ENCODE measurements at regions not wholly inside any gene's neighbourhood (a gene's known extent, or its start where the extent isn't known, plus 50 kb on each side); places are given as distances from the start of the nearest gene placed in this dataset.

- POLR2A ChIA-PET = interaction anchor here (0.7 kb wide), 1 partner anchor 9 kb away, joined by 3 read pairs; no protein-coding TSS in a partner anchor
- in situ Hi-C loops (cut with MboI) = no loop called here
- no peak overlapping the region for H2AFZ ChIP-seq (ENCODE audit: low read depth, low read length)
- H3K27me3 ChIP-seq (ENCODE audit: control insufficient read depth in 2 of 2, insufficient read depth in 2 of 2, low read length in 2 of 2) = peaks cover 4 to 49% of the 10 kb centered on the region in 2 experiments; a peak in 4 of 5 replicates
- no peaks in the 10 kb centered on the region for H3K4me1 ChIP-seq (replicated peaks in 1 of 2; ENCODE audit: control insufficient read depth in 2 of 2, insufficient read depth in 2 of 2, low read length in 2 of 2)
- no TSS peak for BruUV-seq (replicated peaks)
- H3K27ac ChIP-seq (ENCODE audit: extremely low read depth, low read depth, low read length) = no peak overlapping the region
- H4K20me1 ChIP-seq (replicated peaks; ENCODE audit: control insufficient read depth, insufficient read depth, low read length) = no peaks in the 10 kb centered on the region
- no peaks in the 10 kb centered on the region for H3K36me3 ChIP-seq (ENCODE audit: control insufficient read depth, insufficient read depth, low read length)
- intact Hi-C loops (cut with micrococcal nuclease) = no loop called here
- no peaks in the 10 kb centered on the region for H3K9me3 ChIP-seq (replicated peaks; ENCODE audit: control insufficient read depth, insufficient read depth, low read depth, low read length)
- CTCF ChIA-PET (ENCODE audit: low intra/inter-chr PET ratio) = no interaction called here
- H3K9me1 ChIP-seq (ENCODE audit: control insufficient read depth, insufficient read depth, low read length) = no peaks in the 10 kb centered on the region
- FAIRE-seq (no peak), DNase-seq (ENCODE audit: extremely low read depth in 1 of 4, low spot score in 3 of 4) (no peak), ATAC-seq (no peak)
- WGBS (ENCODE audit: insufficient coverage, low coverage, missing lambda C conversion rate) = 1% methylated on average over 10 of the region's 10 CpGs
- H3K4me2 ChIP-seq (ENCODE audit: insufficient read depth, low read length) = no peak overlapping the region
- no peak for TF ChIP-seq ZNF707 (CRISPR knock-in tag; conservative IDR thresholded peaks at IDR 0.05)
- no peak for TF ChIP-seq MTA1 (IDR thresholded peaks at IDR 0.05; ENCODE audit: borderline replicate concordance)
- TF ChIP-seq ZNF232 (CRISPR knock-in tag; IDR thresholded peaks at IDR 0.05) = no peak
- TF ChIP-seq MAFG (tag; conservative IDR thresholded peaks at IDR 0.05) = no peak
- TF ChIP-seq ZNF57 (CRISPR knock-in tag; IDR thresholded peaks at IDR 0.05) = no peak
- TF ChIP-seq KLF16 (IDR thresholded peaks at IDR 0.05) = no peak
- no peaks in the 10 kb centered on the region for H3K79me2 ChIP-seq (ENCODE audit: control insufficient read depth, insufficient read depth, low read length)
- H3K9ac ChIP-seq (ENCODE audit: insufficient read depth in 1 of 2, low read depth in 2 of 2, low read length in 2 of 2) = no peak overlapping the region
- H3K4me3 ChIP-seq = no peak overlapping the region
Observed at GRCh38 chr15:100784493-100785180, 95.0 kb upstream of the ALDH1A3 start.

Data from K562 (cell line).